WERI-Rb-1 (cell line): ENCODE measurements at regions not wholly inside any gene's neighbourhood (a gene's known extent, or its start where the extent isn't known, plus 50 kb on each side); places are given as distances from the start of the nearest gene placed in this dataset.

ENCODE experiments used
- DNase-seq: peaks from one replicate; pipeline ENCODE4 v3.0.0-alpha.2; 2020
- H3K27ac ChIP-seq: fragments of 250-450 bp; sonication (Bioruptor Pico); 2 replicates; pipeline ENCODE4 v1.5.1; 2020; ENCODE audit warnings: mild to moderate bottlenecking, moderate library complexity
- H3K27me3 ChIP-seq: fragments of 250-450 bp; sonication (Bioruptor Pico); 2 replicates; pipeline ENCODE4 v1.5.1; 2021; ENCODE audit warnings: mild to moderate bottlenecking, low read depth, moderate library complexity; ENCODE audit not compliant: insufficient read depth, severe bottlenecking
- H3K36me3 ChIP-seq: fragments of 250-450 bp; sonication (Bioruptor Pico); 2 replicates; pipeline ENCODE4 v1.5.1; 2020; ENCODE audit warnings: mild to moderate bottlenecking, moderate library complexity
- H3K4me3 ChIP-seq: 2 replicates; pipeline ENCODE4 v1.5.1; 2011; ENCODE audit warnings: low read depth, mild to moderate bottlenecking, control low read depth, low read length
- H3K9me3 ChIP-seq: fragments of 250-450 bp; sonication (Bioruptor Pico); 2 replicates; pipeline ENCODE4 v1.5.1; 2021; ENCODE audit warnings: mild to moderate bottlenecking, moderate library complexity; ENCODE audit not compliant: severe bottlenecking
- TF ChIP-seq, protein P1 (sequence below): IDR thresholded peaks from 2 replicates; pipeline ENCODE4 v1.5.1; 2011; ENCODE audit warnings: low read depth, mild to moderate bottlenecking, control low read depth, inconsistent platforms, low read length

DNA sequence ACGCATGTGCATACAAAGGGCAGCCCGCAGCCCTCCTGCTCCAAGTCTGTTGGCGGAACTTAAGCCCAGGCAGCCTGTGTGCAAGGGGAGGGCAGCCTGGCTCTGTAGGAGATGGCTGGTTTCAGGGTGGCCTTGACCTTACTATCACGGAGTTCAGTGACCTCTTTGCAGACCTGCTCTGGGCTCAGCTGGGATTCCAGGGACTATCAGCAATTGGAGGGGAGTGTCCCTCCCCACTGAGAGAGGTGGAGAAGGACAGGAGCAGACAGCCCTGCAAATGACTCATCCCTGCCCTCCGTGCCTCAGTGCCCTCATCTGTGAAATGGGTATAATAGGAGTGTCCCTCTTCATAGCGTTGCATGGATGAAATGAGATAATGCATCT lies 66.2 kb upstream of the DLK1 start:
- Histone ChIP-seq H3K36me3 (no peaks in the 10 kb centered on the region), H3K9me3 (no peaks in the 10 kb centered on the region), H3K4me3 (no peak overlapping the region), H3K27me3 (no peaks in the 10 kb centered on the region), H3K27ac (no peak overlapping the region)
- TF ChIP-seq, protein P1, sequence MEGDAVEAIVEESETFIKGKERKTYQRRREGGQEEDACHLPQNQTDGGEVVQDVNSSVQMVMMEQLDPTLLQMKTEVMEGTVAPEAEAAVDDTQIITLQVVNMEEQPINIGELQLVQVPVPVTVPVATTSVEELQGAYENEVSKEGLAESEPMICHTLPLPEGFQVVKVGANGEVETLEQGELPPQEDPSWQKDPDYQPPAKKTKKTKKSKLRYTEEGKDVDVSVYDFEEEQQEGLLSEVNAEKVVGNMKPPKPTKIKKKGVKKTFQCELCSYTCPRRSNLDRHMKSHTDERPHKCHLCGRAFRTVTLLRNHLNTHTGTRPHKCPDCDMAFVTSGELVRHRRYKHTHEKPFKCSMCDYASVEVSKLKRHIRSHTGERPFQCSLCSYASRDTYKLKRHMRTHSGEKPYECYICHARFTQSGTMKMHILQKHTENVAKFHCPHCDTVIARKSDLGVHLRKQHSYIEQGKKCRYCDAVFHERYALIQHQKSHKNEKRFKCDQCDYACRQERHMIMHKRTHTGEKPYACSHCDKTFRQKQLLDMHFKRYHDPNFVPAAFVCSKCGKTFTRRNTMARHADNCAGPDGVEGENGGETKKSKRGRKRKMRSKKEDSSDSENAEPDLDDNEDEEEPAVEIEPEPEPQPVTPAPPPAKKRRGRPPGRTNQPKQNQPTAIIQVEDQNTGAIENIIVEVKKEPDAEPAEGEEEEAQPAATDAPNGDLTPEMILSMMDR: no peak
- DNase-seq: no peak

DNA sequence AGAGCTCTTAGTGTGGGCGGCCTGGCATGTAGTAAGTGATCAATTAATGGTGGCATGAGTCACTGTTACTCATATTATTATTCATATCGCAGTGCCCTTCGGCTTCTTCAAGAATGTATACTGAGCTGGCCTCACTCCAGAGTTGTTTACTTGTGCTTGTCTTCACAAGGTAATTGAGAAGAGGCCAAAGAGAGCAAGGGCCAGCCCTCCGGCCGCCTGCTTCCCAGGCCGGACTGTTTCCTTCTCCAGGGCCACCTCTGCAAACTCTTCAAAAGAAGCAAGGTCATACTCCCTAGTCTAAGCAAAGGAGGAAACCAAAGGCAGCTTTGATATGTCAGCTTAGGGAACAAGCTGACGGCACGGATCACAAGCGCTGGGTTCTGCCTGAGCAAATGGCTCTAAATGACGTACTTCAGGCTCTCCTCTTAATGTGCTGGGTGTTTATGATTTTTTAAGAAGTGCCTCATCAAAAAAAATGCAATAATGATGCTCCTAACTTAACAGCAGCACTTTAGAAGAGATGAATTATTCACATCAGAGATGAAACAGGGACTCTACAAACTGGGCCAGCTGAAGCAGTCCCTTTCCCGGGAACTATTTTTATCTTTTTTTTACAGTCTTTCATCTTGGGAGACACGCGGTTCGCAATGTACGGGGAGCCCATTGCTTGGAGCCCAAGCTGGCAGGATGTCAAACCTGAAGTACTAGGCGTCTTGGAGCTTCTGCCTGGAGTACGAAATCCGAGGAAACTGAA lies 65.6 kb upstream of the DLK1 start:
- Histone ChIP-seq H3K27me3 (peaks cover under 1% of the 10 kb centered on the region), H3K27ac (no peak overlapping the region), H3K36me3 (no peaks in the 10 kb centered on the region), H3K4me3 (no peak overlapping the region), H3K9me3 (no peaks in the 10 kb centered on the region)
- DNase-seq: no peak
- TF ChIP-seq, protein P1: no peak

DNA sequence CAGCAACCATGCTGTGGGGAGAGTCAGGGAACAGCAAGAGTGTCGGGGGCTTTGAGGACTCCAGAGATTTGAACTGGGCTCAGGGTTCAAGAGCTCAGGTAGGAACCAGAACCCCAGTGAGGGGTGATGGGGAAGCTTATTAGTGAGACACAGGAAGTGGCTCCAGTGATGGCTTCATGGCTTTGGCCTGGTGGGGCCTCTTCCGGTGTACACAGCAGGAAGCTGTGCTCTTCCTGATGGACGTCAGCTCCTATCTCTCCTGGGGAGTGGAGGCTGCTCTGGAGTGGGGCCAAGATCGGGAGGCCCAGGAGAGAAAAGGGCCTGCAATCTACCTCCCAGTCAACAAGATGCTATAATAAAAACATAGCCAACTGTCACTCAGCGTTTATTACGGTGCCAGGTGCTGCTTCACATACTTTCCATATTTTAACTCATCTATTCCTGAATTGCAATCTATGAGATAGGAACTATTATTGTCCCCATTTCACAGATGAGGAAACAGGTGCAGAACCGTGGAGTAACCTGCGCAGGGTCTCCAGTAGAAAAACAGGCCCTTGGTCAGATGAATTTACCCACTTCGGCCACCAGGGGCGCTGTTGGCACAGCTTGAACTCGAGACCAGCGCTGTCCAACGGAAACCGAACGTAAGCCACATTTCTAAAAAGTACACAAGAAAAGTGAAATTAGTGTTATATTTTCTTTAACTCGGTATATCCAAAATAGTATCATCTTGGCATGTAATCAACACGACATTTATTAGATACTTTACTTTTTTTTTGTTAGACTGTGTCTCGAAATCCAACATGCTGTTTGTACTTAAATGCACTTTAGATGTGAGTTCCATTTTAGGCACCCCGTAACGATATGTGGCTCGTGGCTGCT lies 63.6 kb upstream of the DLK1 start:
- no peak overlapping the region for H3K27ac ChIP-seq
- no peaks in the 10 kb centered on the region for H3K36me3 ChIP-seq
- TF ChIP-seq, protein P1: peak; percentile 79
- H3K4me3 ChIP-seq: no peak overlapping the region
- no peaks in the 10 kb centered on the region for H3K9me3 ChIP-seq
- peaks cover 3% of the 10 kb centered on the region for H3K27me3 ChIP-seq
- peak; percentile 61 for DNase-seq

DNA sequence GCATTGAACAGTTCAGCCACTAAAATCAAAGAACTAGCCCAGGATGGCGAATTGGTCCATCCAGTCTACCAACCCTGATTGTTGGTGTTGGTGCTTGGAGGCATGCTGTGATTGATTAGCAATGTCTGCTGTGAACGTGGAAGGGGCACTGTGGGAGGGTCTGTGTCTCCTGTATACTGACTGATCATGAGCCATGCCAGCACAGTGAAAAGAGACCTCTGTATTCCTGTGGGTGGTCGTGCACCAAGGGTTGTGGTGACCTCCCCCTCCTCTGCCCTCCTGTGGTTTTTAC lies 63.0 kb upstream of the DLK1 start:
- TF ChIP-seq, protein P1: no peak
- H3K4me3 ChIP-seq: no peak overlapping the region
- H3K9me3 ChIP-seq: no peaks in the 10 kb centered on the region
- H3K27ac ChIP-seq: no peak overlapping the region
- peaks cover 3% of the 10 kb centered on the region for H3K27me3 ChIP-seq
- no peak for DNase-seq
- H3K36me3 ChIP-seq: no peaks in the 10 kb centered on the region

DNA sequence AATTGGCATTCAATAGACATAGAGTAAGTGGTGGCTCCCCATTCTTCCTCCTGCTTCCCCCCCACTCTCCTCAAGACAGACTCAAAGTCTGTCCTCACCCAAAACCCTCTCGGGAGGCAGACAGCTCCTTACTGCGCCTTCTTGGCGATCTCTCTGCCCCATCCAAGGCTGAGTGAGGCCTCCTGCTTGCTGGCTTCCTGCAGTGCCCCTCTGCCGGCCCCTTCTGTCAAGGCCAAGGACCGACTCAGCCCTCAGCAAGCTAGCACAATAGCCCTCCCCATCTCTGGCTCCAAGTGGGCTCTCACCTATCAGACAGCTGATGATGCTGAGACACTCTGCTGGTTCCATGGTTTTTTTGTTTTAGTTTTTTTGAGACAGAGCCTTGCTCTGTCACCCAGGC lies 62.5 kb upstream of the DLK1 start:
- Histone ChIP-seq H3K4me3 (no peak overlapping the region), H3K27me3 (peaks cover 3% of the 10 kb centered on the region), H3K27ac (no peak overlapping the region), H3K9me3 (no peaks in the 10 kb centered on the region), H3K36me3 (no peaks in the 10 kb centered on the region)
- TF ChIP-seq, protein P1: no peak
- DNase-seq: no peak
